MCF 10A (cell line): ENCODE measurements at regions not wholly inside any gene's neighbourhood (a gene's known extent, or its start where the extent isn't known, plus 50 kb on each side); places are given as distances from the start of the nearest gene placed in this dataset.

Experiments
- BruUV-seq: library from RNA; stranded (reverse); fragments of 400-500 nt; replicated peaks from 2 replicates; lab custom pipeline; 2021; lab: Mats Ljungman, UMichigan
- CTCF ChIA-PET: fragments of 300-600 bp; sonication (Branson Sonifier 250); formaldehyde crosslinking; extraction: SDS; loops from one replicate; lab custom pipeline; 2021; ENCODE audit warnings: antibody characterized with exemption, inconsistent platforms; lab: Yijun Ruan, JAX
- POLR2A ChIA-PET: fragments of 300-600, 350-650 bp; sonication (Branson Sonifier 250); formaldehyde crosslinking; extraction: SDS; loops from one replicate; lab custom pipeline; 2020; ENCODE audit warnings: antibody characterized with exemption, inconsistent platforms; lab: Yijun Ruan, JAX
- DNase-seq: peaks from one replicate; pipeline ENCODE4 v3.0.0-alpha.2; 2018; ENCODE audit not compliant: unreplicated experiment
- H3K27ac Mint-ChIP-seq: one replicate; pipeline ENCODE4 v1.8.0; 2022; ENCODE audit warnings: mild to moderate bottlenecking, low read depth, mixed read lengths; ENCODE audit not compliant: unreplicated experiment
- H3K27me3 Mint-ChIP-seq: one replicate; pipeline ENCODE4 v1.8.0; 2022; ENCODE audit warnings: mixed read lengths; ENCODE audit not compliant: insufficient read depth, unreplicated experiment
- H3K36me3 Mint-ChIP-seq: one replicate; pipeline ENCODE4 v1.8.0; 2022; ENCODE audit warnings: mild to moderate bottlenecking, moderate library complexity, mixed read lengths; ENCODE audit not compliant: insufficient read depth, unreplicated experiment
- H3K4me1 Mint-ChIP-seq: one replicate; pipeline ENCODE4 v1.8.0; 2022; ENCODE audit warnings: mixed read lengths; ENCODE audit not compliant: insufficient read depth, unreplicated experiment
- H3K4me3 Mint-ChIP-seq: one replicate; pipeline ENCODE4 v1.8.0; 2022; ENCODE audit warnings: mild to moderate bottlenecking, moderate library complexity, mixed read lengths; ENCODE audit not compliant: unreplicated experiment
- H3K9me3 Mint-ChIP-seq: one replicate; pipeline ENCODE4 v1.8.0; 2022; ENCODE audit warnings: mixed read lengths; ENCODE audit not compliant: unreplicated experiment
- intact Hi-C: fragments of 100-400 bp; cut with micrococcal nuclease; formaldehyde crosslinking; loops from 2 replicates; pipeline ENCODE4 v1.14.1; 2022
- TF ChIP-seq, protein P1 (sequence below): fragments of 200-600 bp; IDR thresholded peaks from one replicate; pipeline ENCODE4 v1.8.0; 2022; ENCODE audit warnings: antibody characterized with exemption, mild to moderate bottlenecking; ENCODE audit not compliant: unreplicated experiment

DNA sequence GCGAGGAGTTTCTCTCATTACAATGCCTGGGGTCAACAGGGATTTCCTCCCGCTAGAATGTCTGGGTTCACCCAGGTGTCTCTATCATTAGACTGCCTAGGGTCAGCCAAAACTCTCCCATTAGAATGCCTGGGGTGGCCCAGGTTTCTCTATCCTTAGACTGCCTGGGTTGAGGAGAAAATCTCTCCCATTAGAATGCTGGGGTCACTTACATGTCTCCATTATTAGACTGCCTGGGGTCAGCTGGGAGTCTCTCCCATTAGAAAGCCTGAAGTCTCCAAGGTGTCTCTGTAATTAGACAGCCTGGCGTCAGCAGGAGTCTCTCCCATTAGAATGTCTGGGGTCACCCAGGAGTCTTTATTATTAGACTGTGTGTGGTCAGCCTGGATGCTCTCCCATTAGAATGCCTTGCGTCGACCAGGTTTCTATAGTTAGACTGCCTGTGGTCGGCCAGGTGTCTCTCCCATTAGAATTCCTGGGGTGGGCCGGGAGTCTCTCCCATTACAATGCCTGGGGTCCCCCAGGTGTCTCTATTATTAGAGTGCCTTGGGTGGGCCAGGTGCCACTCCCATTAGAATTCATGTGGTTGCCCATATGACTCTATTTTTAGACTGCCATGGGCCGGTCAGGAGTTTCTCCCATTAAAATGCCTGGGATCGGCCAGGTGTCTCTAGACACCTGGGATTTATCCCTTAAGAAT, 2272.1 kb downstream of the TP53TG3F start:
- Mint-ChIP-seq H3K9me3 (peaks cover 31% of the 10 kb centered on the region), H3K4me1 (no peaks in the 10 kb centered on the region), H3K36me3 (no peaks in the 10 kb centered on the region), H3K27ac (no peak overlapping the region), H3K27me3 (no peaks in the 10 kb centered on the region), H3K4me3 (no peak overlapping the region)
- no TSS peak for BruUV-seq
- TF ChIP-seq, protein P1, sequence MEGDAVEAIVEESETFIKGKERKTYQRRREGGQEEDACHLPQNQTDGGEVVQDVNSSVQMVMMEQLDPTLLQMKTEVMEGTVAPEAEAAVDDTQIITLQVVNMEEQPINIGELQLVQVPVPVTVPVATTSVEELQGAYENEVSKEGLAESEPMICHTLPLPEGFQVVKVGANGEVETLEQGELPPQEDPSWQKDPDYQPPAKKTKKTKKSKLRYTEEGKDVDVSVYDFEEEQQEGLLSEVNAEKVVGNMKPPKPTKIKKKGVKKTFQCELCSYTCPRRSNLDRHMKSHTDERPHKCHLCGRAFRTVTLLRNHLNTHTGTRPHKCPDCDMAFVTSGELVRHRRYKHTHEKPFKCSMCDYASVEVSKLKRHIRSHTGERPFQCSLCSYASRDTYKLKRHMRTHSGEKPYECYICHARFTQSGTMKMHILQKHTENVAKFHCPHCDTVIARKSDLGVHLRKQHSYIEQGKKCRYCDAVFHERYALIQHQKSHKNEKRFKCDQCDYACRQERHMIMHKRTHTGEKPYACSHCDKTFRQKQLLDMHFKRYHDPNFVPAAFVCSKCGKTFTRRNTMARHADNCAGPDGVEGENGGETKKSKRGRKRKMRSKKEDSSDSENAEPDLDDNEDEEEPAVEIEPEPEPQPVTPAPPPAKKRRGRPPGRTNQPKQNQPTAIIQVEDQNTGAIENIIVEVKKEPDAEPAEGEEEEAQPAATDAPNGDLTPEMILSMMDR: no peak
- intact Hi-C loops: no loop called here
- CTCF ChIA-PET: no interaction called here
- POLR2A ChIA-PET: no interaction called here
- no peak for DNase-seq

DNA sequence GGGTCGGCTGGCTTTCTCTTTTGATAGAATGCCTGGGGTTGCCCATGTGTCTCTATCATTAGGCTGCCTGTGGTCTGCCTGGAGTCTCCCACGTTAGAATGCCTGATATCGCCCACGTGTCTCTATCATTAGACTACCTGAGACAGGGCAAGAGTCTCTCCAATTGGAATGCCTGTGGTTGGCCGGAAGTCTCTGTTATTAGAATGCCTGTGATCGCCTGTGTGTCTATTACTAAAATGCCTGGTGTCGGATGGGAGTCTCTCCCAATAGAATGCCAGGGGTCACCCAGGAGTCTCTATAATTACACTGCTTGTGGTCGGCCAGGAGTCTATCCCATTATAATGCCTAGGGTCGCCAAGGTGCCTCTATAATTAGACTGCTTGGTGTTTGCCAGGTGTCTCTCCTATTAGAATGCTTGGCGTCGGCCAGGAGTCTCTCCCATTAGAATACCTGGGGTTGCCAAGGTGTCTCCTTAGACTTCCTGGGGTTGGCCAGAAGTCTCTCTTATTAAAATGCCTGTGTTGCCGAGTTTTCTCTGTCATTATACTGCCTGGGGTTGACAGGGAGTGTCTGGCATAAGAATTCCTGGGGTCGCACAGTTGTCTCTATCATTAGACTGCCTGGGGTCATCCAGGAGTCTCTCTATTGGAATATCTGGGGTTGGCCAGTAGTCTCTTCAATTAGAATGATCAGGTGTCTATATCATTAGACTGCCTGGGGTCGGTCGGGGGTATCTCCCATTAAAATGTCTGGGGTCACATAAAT, 2272.8 kb downstream of the TP53TG3F start:
- DNase-seq: no peak
- Mint-ChIP-seq H3K4me1 (no peaks in the 10 kb centered on the region), H3K9me3 (peaks cover 28% of the 10 kb centered on the region), H3K36me3 (no peaks in the 10 kb centered on the region), H3K4me3 (no peak overlapping the region), H3K27me3 (no peaks in the 10 kb centered on the region), H3K27ac (no peak overlapping the region)
- ChIA-PET CTCF (no interaction called here), POLR2A (no interaction called here)
- intact Hi-C loops: no loop called here
- no TSS peak for BruUV-seq
- TF ChIP-seq, protein P1: no peak

DNA sequence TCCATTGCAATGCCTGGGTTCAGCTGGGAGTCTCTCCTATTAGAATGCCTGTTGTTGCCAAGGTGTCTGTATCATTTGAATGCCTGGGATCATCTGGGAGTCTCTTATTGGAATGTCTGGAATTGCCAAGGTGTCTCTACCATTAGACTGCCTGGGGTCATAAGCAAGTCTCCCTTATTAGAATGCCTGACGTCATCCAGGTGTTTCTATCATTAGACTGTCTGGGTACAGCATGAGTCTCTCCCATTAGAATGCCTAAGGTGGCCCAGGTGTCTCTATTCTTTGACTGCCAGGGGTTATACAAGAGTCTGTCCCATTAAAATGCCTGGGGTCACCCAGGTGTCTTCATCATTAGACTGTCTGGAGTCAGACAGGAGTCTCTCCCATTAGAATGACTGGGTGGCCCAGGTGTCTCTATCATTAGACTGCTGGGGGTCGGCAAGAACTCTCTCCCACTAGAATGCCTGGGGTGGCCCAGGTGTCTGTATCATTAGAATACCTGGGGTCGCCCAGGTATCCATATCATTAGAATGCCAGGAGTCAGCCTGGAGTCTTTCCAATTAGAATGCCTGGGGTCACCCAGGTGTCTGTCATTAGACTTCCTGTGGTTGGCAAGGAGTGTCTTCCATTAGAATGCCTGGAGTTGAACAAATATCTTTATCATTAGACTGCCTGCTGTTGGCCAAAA, 2274.0 kb downstream of the TP53TG3F start:
- ChIA-PET CTCF (no interaction called here), POLR2A (no interaction called here)
- no peak overlapping the region for H3K4me3 Mint-ChIP-seq
- no peak overlapping the region for H3K27ac Mint-ChIP-seq
- H3K27me3 Mint-ChIP-seq: no peaks in the 10 kb centered on the region
- TF ChIP-seq, protein P1: no peak
- no peak for DNase-seq
- H3K9me3 Mint-ChIP-seq: peaks cover 37% of the 10 kb centered on the region
- intact Hi-C loops: no loop called here
- no TSS peak for BruUV-seq
- H3K36me3 Mint-ChIP-seq: no peaks in the 10 kb centered on the region
- no peaks in the 10 kb centered on the region for H3K4me1 Mint-ChIP-seq

DNA sequence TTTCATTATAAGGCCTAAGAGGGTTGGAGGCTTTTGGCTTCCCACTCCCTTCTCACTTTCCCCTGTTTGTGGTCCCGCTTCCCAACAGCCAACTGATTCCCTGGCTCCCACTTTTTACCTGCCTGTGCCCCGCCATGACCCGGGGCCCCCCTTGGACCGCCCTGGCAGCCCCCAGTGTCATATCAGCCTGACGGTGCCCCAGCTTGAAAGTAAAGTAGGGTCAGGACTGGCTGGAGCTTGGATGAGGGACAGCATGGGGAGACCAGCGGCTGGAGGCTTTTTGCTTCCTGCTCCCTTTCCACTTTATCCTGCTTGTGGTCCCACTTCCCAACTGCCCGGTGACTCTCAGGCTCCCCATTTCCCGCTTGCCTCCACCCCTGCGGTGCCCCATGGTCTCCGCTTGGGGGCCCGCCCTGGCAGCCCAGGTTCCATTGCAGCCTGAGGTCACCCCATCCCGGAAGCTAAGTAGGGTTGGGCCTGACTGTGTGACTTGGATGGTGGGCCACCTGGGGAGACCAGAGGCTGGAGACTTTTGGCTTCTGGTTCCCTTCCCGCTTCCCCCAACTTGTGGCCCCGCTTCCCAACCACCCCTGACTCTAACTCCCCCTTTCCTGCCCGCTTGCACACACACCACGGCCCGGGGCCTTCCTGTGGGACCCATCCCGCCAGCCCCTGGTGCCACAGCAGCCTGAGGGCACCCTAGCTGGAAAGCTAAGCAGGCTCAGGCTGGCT, 2274.7 kb downstream of the TP53TG3F start:
- BruUV-seq: no TSS peak
- Mint-ChIP-seq H3K4me1 (no peaks in the 10 kb centered on the region), H3K27me3 (no peaks in the 10 kb centered on the region), H3K4me3 (no peak overlapping the region), H3K27ac (no peak overlapping the region), H3K36me3 (no peaks in the 10 kb centered on the region), H3K9me3 (peaks cover 37% of the 10 kb centered on the region)
- ChIA-PET CTCF (interaction anchor here (0.6 kb wide), 1 partner anchor 98 kb away, joined by 4 read pairs; no protein-coding TSS in a partner anchor), POLR2A (no interaction called here)
- no peak for DNase-seq
- TF ChIP-seq, protein P1: no peak
- intact Hi-C loops: no loop called here
